ENCODE measurements at regions not wholly inside any gene's neighbourhood (a gene's known extent, or its start where the extent isn't known, plus 50 kb on each side); places are given as distances from the start of the nearest gene placed in this dataset.

GRCh38 chr11:80596291-80596810, 1155.5 kb upstream of the TENM4 start:
- no peak overlapping the region for H3K27ac ChIP-seq (replicated peaks)
- DNase-seq (ENCODE audit: low read depth in 1 of 2, low spot score in 1 of 2): no peak
- no peak overlapping the region for H3K4me3 ChIP-seq (replicated peaks; ENCODE audit: insufficient read depth, low read length)
- H3K27me3 ChIP-seq (ENCODE audit: insufficient read depth, poor library complexity, severe bottlenecking): no peaks in the 10 kb centered on the region
- TF ChIP-seq GABPA (IDR thresholded peaks at IDR 0.05; ENCODE audit: low read depth) (no peak), REST (IDR thresholded peaks at IDR 0.05; ENCODE audit: insufficient replicate concordance, low read depth) (no peak), POLR2AphosphoS5 (IDR thresholded peaks at IDR 0.05; ENCODE audit: low read depth) (no peak), SPI1 (IDR thresholded peaks at IDR 0.05; ENCODE audit: borderline replicate concordance, low read depth) (no peak)
- TF ChIP-seq, protein P1, sequence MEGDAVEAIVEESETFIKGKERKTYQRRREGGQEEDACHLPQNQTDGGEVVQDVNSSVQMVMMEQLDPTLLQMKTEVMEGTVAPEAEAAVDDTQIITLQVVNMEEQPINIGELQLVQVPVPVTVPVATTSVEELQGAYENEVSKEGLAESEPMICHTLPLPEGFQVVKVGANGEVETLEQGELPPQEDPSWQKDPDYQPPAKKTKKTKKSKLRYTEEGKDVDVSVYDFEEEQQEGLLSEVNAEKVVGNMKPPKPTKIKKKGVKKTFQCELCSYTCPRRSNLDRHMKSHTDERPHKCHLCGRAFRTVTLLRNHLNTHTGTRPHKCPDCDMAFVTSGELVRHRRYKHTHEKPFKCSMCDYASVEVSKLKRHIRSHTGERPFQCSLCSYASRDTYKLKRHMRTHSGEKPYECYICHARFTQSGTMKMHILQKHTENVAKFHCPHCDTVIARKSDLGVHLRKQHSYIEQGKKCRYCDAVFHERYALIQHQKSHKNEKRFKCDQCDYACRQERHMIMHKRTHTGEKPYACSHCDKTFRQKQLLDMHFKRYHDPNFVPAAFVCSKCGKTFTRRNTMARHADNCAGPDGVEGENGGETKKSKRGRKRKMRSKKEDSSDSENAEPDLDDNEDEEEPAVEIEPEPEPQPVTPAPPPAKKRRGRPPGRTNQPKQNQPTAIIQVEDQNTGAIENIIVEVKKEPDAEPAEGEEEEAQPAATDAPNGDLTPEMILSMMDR (IDR thresholded peaks at IDR 0.05; ENCODE audit: insufficient read depth, low read length): no peak

DNA sequence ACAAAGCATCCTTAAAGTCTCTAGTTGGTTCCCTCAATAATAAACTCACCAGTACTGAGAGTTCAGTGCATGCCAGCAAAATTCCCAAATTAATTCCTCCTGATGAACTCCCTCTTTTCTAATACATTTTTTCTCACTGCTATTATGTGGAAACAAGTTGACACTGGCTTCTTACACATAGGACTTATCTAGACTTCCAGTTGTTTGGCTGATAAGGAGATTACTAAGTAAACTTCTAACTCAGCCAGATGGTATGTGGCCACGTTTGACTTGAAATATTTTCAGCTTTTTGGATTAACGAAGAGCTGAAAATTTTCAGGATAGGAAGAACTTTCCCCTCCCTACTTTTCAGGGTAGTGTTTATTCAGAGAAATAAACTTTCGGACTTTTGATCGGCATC, 1154.2 kb upstream of the TENM4 start:
- no peak overlapping the region for H3K4me3 ChIP-seq (replicated peaks; ENCODE audit: insufficient read depth, low read length)
- no peak for TF ChIP-seq GABPA (IDR thresholded peaks at IDR 0.05; ENCODE audit: low read depth)
- TF ChIP-seq, protein P1 (IDR thresholded peaks at IDR 0.05; ENCODE audit: insufficient read depth, low read length): no peak
- no peaks in the 10 kb centered on the region for H3K27me3 ChIP-seq (ENCODE audit: insufficient read depth, poor library complexity, severe bottlenecking)
- no peak for DNase-seq (ENCODE audit: low read depth in 1 of 2, low spot score in 1 of 2)
- no peak overlapping the region for H3K27ac ChIP-seq (replicated peaks)

GRCh38 chr11:80593648-80594374, 1153.0 kb upstream of the TENM4 start:
- H3K27ac ChIP-seq (replicated peaks): no peak overlapping the region
- H3K4me3 ChIP-seq (replicated peaks; ENCODE audit: insufficient read depth, low read length): no peak overlapping the region
- no peaks in the 10 kb centered on the region for H3K27me3 ChIP-seq (ENCODE audit: insufficient read depth, poor library complexity, severe bottlenecking)
- DNase-seq (ENCODE audit: low read depth in 1 of 2, low spot score in 1 of 2): no peak
- TF ChIP-seq, protein P1 (IDR thresholded peaks at IDR 0.05; ENCODE audit: insufficient read depth, low read length): no peak
- TF ChIP-seq REST (IDR thresholded peaks at IDR 0.05; ENCODE audit: insufficient replicate concordance, low read depth): no peak
- peak; percentile 16; the same call in 1 of the 2 replicates for TF ChIP-seq SPI1 (IDR thresholded peaks at IDR 0.05; ENCODE audit: borderline replicate concordance, low read depth)

GRCh38 chr11:80592546-80592945, 1151.7 kb upstream of the TENM4 start:
- no peak for DNase-seq (ENCODE audit: low read depth in 1 of 2, low spot score in 1 of 2)
- TF ChIP-seq, protein P1 (IDR thresholded peaks at IDR 0.05; ENCODE audit: insufficient read depth, low read length): no peak
- TF ChIP-seq REST (IDR thresholded peaks at IDR 0.05; ENCODE audit: insufficient replicate concordance, low read depth): no peak
- Histone ChIP-seq H3K27me3 (ENCODE audit: insufficient read depth, poor library complexity, severe bottlenecking) (no peaks in the 10 kb centered on the region), H3K27ac (replicated peaks) (no peak overlapping the region), H3K4me3 (replicated peaks; ENCODE audit: insufficient read depth, low read length) (no peak overlapping the region)

Measured in HL-60 (cell line).